ENCODE measurements at regions not wholly inside any gene's neighbourhood (a gene's known extent, or its start where the extent isn't known, plus 50 kb on each side); places are given as distances from the start of the nearest gene placed in this dataset.

- no peak for DNase-seq (ENCODE audit: low read depth in 3 of 3)
Observed at GRCh38 chr11:109554951-109555350, 133.0 kb downstream of the C11orf87 start.

GRCh38 chr11:109564241-109564640, 142.3 kb downstream of the C11orf87 start:
- no peak for DNase-seq (ENCODE audit: low read depth in 3 of 3)

- no peak for DNase-seq (ENCODE audit: low read depth in 3 of 3)
Observed at GRCh38 chr11:109582470-109582869, 160.5 kb downstream of the C11orf87 start.

- DNase-seq (ENCODE audit: low read depth in 3 of 3): no peak
Observed at GRCh38 chr11:109584001-109584972, 162.3 kb downstream of the C11orf87 start.

- DNase-seq (ENCODE audit: low read depth in 3 of 3): no peak
Observed at GRCh38 chr11:109586789-109587188, 164.8 kb downstream of the C11orf87 start.

GRCh38 chr11:109590782-109591181, 168.8 kb downstream of the C11orf87 start:
- DNase-seq (ENCODE audit: low read depth in 3 of 3): no peak

GRCh38 chr11:109597336-109597735, 175.3 kb downstream of the C11orf87 start:
- DNase-seq (ENCODE audit: low read depth in 3 of 3): no peak

GRCh38 chr11:109604481-109605400, 182.8 kb downstream of the C11orf87 start:
- DNase-seq (ENCODE audit: low read depth in 3 of 3): no peak

GRCh38 chr11:109606256-109606655, 184.3 kb downstream of the C11orf87 start:
- DNase-seq (ENCODE audit: low read depth in 3 of 3): no peak

- no peak for DNase-seq (ENCODE audit: low read depth in 3 of 3)
Observed at GRCh38 chr11:109609454-109610185, 187.6 kb downstream of the C11orf87 start.

GRCh38 chr11:109612496-109612895, 190.5 kb downstream of the C11orf87 start:
- no peak for DNase-seq (ENCODE audit: low read depth in 3 of 3)

GRCh38 chr11:109619498-109619897, 197.5 kb downstream of the C11orf87 start:
- no peak for DNase-seq (ENCODE audit: low read depth in 3 of 3)

- no peak for DNase-seq (ENCODE audit: low read depth in 3 of 3)
Observed at GRCh38 chr11:109629734-109630133, 207.7 kb downstream of the C11orf87 start.

GRCh38 chr11:109641549-109641948, 219.6 kb downstream of the C11orf87 start:
- no peak for DNase-seq (ENCODE audit: low read depth in 3 of 3)

GRCh38 chr11:109644152-109644551, 222.2 kb downstream of the C11orf87 start:
- no peak for DNase-seq (ENCODE audit: low read depth in 3 of 3)

GRCh38 chr11:109648804-109649203, 226.8 kb downstream of the C11orf87 start:
- DNase-seq (ENCODE audit: low read depth in 3 of 3): no peak

- no peak for DNase-seq (ENCODE audit: low read depth in 3 of 3)
Observed at GRCh38 chr11:109654091-109654490, 232.1 kb downstream of the C11orf87 start.

GRCh38 chr11:109658190-109658589, 236.2 kb downstream of the C11orf87 start:
- DNase-seq (ENCODE audit: low read depth in 3 of 3): no peak

- no peak for DNase-seq (ENCODE audit: low read depth in 3 of 3)
Observed at GRCh38 chr11:109667719-109668118, 245.7 kb downstream of the C11orf87 start.

GRCh38 chr11:109668973-109669634, 247.1 kb downstream of the C11orf87 start:
- DNase-seq (ENCODE audit: low read depth in 3 of 3): no peak

- DNase-seq (ENCODE audit: low read depth in 3 of 3): no peak
Observed at GRCh38 chr11:109677231-109677630, 255.2 kb downstream of the C11orf87 start.

Data from stimulated activated CD4-positive, alpha-beta T cell treated with anti-CD3 and anti-CD28 coated beads, TNF-alpha, amount 100 ng/mL, for 48 hours (primary cell).